Skeletal muscle satellite cell (primary cell): ENCODE measurements at regions not wholly inside any gene's neighbourhood (a gene's known extent, or its start where the extent isn't known, plus 50 kb on each side); places are given as distances from the start of the nearest gene placed in this dataset.
A peak's percentile ranks its signal among the peaks of the same experiment; 100 is the strongest.

Experiments used
- H3K27me3 ChIP-seq: 2 replicates; pipeline ENCODE4 v1.7.0; 2013; ENCODE audit warnings: low read length; ENCODE audit not compliant: control insufficient read depth, insufficient read depth
- H3K36me3 ChIP-seq: 2 replicates; pipeline ENCODE4 v1.7.0; 2013; ENCODE audit warnings: mild to moderate bottlenecking, control low read depth, low read length; ENCODE audit not compliant: insufficient read depth
- H3K4me1 ChIP-seq: 2 replicates; pipeline ENCODE4 v1.7.0; 2013; ENCODE audit warnings: low read length; ENCODE audit not compliant: control insufficient read depth, insufficient read depth
- H3K4me2 ChIP-seq: 2 replicates; pipeline ENCODE4 v1.7.0; 2013; ENCODE audit warnings: mild to moderate bottlenecking, low read length
- H3K4me3 ChIP-seq: 2 replicates; pipeline ENCODE4 v1.7.0; 2013; ENCODE audit warnings: low read length
- H3K9ac ChIP-seq: 2 replicates; pipeline ENCODE4 v1.7.0; 2013; ENCODE audit warnings: mild to moderate bottlenecking, low read depth, low read length, moderate library complexity
- H3K9me3 ChIP-seq: replicated peaks from 2 replicates; pipeline ENCODE4 v1.7.0; 2013; ENCODE audit warnings: mild to moderate bottlenecking, control low read depth, low read length

DNA sequence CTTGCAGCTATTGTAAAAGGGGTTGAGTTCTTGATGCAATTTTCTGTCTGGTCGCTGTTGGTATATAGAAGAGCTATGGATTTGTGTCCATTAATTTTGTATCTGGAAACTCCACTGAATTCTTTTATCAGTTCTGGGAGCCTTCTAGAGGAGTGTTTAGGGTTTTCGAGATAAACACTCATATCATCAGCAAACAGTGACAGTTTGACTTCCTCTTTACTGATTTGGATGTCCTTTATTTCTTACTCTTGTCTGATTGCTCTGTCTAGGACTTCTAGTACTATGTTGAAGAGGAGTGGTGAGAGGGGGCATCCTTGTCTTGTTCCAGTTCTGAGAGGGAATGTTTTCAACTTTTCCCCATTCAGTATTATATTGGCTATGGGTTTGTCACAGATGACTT is 120.8 kb upstream of the SSTR4 start:
- no peak overlapping the region for H3K4me2 ChIP-seq
- H3K27me3 ChIP-seq, result peaks cover 4% of the 10 kb centered on the region
- H3K9ac ChIP-seq, result no peak overlapping the region
- H3K4me3 ChIP-seq, result no peak overlapping the region
- H3K4me1 ChIP-seq, result peaks cover 4% of the 10 kb centered on the region
- H3K9me3 ChIP-seq, result no peaks in the 10 kb centered on the region
- no peaks in the 10 kb centered on the region for H3K36me3 ChIP-seq

DNA sequence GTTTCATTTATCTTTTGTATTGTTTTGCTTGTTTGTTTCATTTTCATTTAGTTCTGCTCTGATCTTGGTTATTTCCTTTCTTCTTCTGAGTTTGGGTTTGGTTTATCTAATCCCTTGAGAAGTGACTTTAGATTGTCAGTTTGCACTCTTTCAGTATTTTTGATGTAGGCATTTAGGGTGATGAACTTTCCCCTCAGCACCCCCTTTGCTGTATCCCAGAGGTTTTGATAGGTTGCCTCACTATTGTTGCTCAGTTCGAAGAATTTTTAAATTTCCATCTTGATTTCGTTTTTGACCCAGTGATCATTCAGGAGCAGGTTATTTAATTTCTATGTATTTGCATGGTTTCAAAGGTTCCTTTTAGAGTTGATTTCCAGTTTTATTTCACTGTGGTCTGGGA is 119.6 kb upstream of the SSTR4 start:
- Histone ChIP-seq H3K27me3 (peaks cover 9% of the 10 kb centered on the region), H3K9me3 (no peaks in the 10 kb centered on the region), H3K4me2 (no peak overlapping the region), H3K36me3 (no peaks in the 10 kb centered on the region), H3K9ac (no peak overlapping the region), H3K4me3 (no peak overlapping the region), H3K4me1 (peaks cover 4% of the 10 kb centered on the region)

DNA sequence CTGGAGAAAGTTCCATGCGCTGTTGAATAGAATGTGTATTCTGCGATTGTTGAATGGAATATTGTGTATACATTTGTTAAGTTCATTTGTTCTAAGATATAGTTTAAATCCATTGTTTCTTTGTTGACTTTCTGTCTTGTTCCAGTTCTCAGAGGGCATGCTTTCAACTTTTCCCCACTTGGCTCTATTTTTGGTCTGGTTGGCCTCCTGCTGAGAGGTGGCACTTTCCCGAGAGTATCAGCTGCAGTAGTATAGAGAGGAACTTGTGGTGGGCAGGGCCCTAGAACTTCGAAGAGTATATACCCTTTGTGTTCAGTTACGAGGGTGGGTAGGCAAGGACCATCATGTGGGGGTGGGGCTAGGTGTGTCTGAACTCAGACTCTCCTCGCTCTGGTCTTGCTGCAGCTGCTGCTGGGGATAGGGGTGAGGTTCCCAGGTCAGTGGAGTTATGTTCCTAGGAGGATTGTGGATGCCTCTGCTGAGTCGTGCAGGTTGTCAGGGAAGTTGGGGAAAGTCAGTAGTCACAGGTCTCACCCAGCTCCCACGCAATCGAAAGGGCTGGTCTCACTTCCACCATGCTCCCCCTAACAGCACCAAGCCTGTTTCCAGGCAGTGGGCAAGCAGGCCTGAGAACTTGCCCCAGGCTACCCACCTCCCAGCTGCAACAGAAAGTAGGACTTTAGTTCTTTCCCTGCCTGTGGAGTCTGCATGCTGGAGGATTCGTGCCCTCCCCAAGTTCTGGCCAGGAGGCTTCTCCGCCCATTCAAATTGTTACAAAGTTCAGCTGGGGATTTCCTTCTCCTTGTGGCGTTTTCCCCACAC is 118.9 kb upstream of the SSTR4 start:
- Histone ChIP-seq H3K4me2 (no peak overlapping the region), H3K36me3 (no peaks in the 10 kb centered on the region), H3K27me3 (peaks cover 9% of the 10 kb centered on the region), H3K4me3 (no peak overlapping the region), H3K9me3 (no peaks in the 10 kb centered on the region), H3K4me1 (peaks cover 7% of the 10 kb centered on the region), H3K9ac (no peak overlapping the region)

DNA sequence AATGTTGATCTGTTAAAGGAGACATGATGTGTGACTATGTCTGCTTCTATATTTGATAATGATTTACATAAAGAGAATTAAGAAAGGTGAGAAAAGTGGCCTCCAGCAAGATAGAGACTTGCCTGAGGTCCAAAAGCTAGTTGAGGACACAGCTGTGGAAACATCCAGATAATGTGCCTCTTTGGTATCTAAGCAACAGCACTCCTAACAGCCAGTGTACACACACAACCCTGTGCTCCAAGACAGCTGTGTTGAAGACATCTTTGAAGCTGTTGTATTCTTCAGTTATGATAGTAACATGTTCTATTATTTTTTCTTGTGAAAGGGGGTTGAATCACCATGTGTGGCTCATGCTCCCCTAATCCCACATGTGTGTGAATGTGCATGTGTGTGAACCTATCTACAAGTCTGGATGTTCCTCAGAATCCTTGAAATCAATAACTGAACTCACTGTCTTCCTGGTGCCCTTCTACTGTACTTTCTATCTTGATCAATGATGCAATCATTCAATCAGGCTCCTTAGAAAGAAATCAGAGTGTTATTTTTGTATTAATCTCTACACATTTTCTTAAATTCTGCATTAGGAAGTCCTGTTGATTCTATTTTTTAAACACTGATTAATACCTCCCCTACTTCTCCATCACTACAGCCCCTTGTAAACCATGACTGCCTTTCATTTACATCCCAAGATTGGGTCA is 116.7 kb upstream of the SSTR4 start:
- Histone ChIP-seq H3K4me1 (peaks cover 27% of the 10 kb centered on the region), H3K4me2 (no peak overlapping the region), H3K9ac (no peak overlapping the region), H3K4me3 (no peak overlapping the region), H3K27me3 (peaks cover 9% of the 10 kb centered on the region), H3K9me3 (no peaks in the 10 kb centered on the region), H3K36me3 (no peaks in the 10 kb centered on the region)

GRCh38 chr20:22920898-22921297 is 114.2 kb upstream of the SSTR4 start:
- H3K27me3 ChIP-seq, result peaks cover 9% of the 10 kb centered on the region

GRCh38 chr20:22921595-22922421 is 113.3 kb upstream of the SSTR4 start:
- Histone ChIP-seq H3K9ac (peak overlapping the region; percentile 54), H3K4me1 (peaks cover 49% of the 10 kb centered on the region), H3K4me2 (peak overlapping the region; percentile 50), H3K36me3 (no peaks in the 10 kb centered on the region), H3K9me3 (no peaks in the 10 kb centered on the region), H3K27me3 (peaks cover 9% of the 10 kb centered on the region), H3K4me3 (no peak overlapping the region)

More at GRCh38 chr20:22920898-22921297, 114.2 kb upstream of the SSTR4 start:
- Histone ChIP-seq H3K36me3 (no peaks in the 10 kb centered on the region), H3K4me3 (no peak overlapping the region), H3K9me3 (no peaks in the 10 kb centered on the region), H3K9ac (no peak overlapping the region), H3K4me1 (peaks cover 48% of the 10 kb centered on the region), H3K4me2 (no peak overlapping the region)

- H3K4me1 ChIP-seq, result peaks cover 49% of the 10 kb centered on the region
- no peak overlapping the region for H3K4me2 ChIP-seq
- H3K4me3 ChIP-seq, result no peak overlapping the region
- no peaks in the 10 kb centered on the region for H3K36me3 ChIP-seq
- H3K9me3 ChIP-seq, result no peaks in the 10 kb centered on the region
- H3K27me3 ChIP-seq, result peaks cover 9% of the 10 kb centered on the region
- H3K9ac ChIP-seq, result no peak overlapping the region
Measured at GRCh38 chr20:22922987-22923386, 112.1 kb upstream of the SSTR4 start.

DNA sequence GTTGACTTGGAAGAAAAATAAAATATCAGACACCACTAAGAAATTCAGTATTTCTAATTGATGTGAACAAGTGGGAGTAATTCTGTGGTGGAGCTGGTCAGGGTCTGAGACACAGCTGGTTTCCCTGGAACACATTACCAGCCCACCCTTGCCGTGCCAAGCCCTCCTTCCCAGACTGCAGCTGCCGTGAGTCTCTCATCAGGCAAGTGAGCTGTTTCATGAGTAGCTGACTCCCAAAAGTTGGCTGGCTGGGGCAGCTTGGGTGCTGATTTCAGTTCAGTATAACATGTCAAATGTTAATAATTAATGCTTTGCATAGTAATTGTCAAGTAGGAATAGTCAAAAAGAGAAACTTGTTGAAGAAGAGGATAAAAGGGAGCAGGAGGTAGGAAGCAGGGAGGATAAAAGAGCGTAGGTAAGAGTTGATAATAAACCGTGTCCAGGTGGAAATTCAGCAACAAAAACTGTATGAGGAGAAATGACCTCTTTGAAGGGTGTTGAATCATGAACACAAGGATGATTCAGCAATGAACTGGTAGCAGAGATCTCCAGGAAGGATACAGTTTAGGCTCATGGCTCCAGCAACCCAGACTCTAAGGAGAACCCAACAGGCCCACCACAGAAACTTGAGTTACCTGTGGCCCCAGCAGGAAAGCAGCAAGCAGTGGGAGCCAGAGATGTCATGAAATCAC is 110.9 kb upstream of the SSTR4 start:
- Histone ChIP-seq H3K4me1 (peaks cover 45% of the 10 kb centered on the region), H3K4me3 (no peak overlapping the region), H3K9ac (peak overlapping the region; percentile 35), H3K36me3 (no peaks in the 10 kb centered on the region), H3K4me2 (no peak overlapping the region), H3K9me3 (no peaks in the 10 kb centered on the region), H3K27me3 (peaks cover 12% of the 10 kb centered on the region)

DNA sequence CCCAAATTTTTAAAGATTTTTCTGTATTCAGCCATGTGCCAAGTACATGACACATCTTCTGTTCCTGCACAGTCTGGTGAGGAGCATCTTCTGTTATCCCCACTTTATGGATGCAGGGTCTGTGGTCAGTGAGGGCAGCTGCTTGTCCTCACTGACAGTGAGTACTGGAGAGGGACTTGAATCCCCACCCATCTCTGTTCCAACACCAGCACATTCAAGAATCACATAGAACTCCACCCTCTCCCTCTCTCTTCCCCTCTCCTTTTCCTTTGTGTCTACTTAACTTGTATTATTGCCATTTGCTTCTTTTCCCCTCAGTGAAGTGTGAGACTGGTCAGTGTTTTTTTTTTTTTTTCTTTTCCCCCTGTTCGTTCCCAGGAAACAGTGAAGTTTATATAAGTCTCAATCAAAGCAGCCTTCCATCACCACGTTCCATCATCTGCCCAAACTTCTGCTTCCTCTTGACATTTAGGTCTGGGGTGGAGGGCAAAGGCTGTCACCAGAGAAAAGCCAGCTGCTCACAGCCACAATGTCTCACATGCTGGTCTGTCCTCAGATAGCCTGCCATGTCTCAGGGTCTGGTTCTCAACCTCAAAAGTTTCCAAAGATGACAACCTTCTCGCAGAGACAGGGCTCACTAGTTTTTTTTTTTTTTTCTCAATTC is 110.0 kb upstream of the SSTR4 start:
- no peaks in the 10 kb centered on the region for H3K36me3 ChIP-seq
- H3K4me2 ChIP-seq, result no peak overlapping the region
- peaks cover 5% of the 10 kb centered on the region for H3K27me3 ChIP-seq
- peak overlapping the region; percentile 35 for H3K9ac ChIP-seq
- peaks cover 45% of the 10 kb centered on the region for H3K4me1 ChIP-seq
- H3K4me3 ChIP-seq, result no peak overlapping the region
- no peaks in the 10 kb centered on the region for H3K9me3 ChIP-seq

DNA sequence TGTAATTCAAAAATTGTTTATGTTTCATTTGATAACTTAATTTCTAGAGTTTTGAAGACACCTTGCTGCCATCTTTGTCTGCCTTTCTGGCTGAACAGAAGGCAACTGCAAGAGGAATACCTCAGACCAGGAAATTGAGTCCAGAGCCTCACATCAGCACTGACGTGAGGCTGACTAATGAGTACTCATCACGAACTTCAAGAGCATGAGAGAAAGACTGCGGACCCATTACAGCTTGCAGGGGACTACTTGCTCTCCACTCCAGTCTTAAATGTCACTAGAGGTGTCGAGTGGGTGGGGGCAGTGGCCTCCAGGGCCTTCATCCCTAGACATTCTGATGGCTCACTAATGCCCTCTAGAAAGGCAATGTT is 109.5 kb upstream of the SSTR4 start:
- Histone ChIP-seq H3K9me3 (no peaks in the 10 kb centered on the region), H3K4me1 (peaks cover 45% of the 10 kb centered on the region), H3K27me3 (peaks cover 5% of the 10 kb centered on the region), H3K4me3 (no peak overlapping the region), H3K4me2 (no peak overlapping the region), H3K9ac (peak overlapping the region; percentile 10), H3K36me3 (no peaks in the 10 kb centered on the region)
